ENCODE measurements at regions not wholly inside any gene's neighbourhood (a gene's known extent, or its start where the extent isn't known, plus 50 kb on each side); places are given as distances from the start of the nearest gene placed in this dataset.

GRCh38 chr1:235012436-235013210 is 116.0 kb downstream of the TOMM20 start:
- no peak for TF ChIP-seq CTCF (conservative IDR thresholded peaks at IDR 0.05; ENCODE audit: low read length)
- no peak for TF ChIP-seq EZH2phosphoT487 (IDR thresholded peaks at IDR 0.05; ENCODE audit: borderline replicate concordance, low read depth, low read length)

Measured in OCI-LY7 (cell line).